ENCODE measurements at regions not wholly inside any gene's neighbourhood (a gene's known extent, or its start where the extent isn't known, plus 50 kb on each side); places are given as distances from the start of the nearest gene placed in this dataset.

DNA sequence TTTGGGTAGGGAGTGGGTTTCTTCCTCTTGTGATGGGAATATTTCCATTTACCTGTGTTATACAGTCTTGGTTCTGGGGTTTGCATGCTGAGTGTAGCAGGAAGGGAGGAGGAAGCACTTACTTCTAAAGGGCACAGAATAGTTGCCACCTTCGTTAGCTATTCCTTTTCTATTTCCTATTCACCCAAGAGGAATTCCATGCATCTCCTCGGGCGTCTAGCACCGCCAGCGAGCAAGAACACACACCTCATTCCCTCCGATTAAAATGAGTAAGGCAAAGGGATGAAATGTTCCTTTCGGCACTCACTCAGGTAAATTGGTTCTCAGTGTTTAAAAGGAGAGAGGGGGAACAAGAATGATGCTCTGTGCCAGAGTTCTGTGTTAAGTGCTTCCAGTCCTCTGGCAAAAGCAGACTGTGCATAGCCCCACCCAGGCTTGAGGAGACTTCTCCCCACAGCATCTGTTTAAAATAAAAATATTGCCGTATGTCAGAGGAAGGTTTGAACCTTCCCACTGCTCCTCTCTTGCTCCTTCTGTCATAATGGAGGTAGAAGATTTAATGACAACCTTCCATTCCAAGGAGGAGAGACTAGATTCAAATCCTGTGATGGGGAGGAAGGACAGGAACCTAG lies 351.4 kb downstream of the PTTG2 start:
- Histone ChIP-seq H3K4me3 (ENCODE audit: insufficient read length, low read depth) (no peak overlapping the region), H3K9ac (ENCODE audit: insufficient read length, low read depth) (no peak overlapping the region), H3K36me3 (ENCODE audit: insufficient read depth, insufficient read length, low read length) (no peaks in the 10 kb centered on the region), H3K9me3 (ENCODE audit: insufficient read depth, low read length) (no peaks in the 10 kb centered on the region), H3K27me3 (ENCODE audit: insufficient read depth, insufficient read length) (no peaks in the 10 kb centered on the region), H3K4me1 (ENCODE audit: insufficient read depth, insufficient read length) (peaks cover 3% of the 10 kb centered on the region)
- TF ChIP-seq YY1 (IDR thresholded peaks at IDR 0.05; ENCODE audit: insufficient read depth, insufficient read length), result no peak
- no peak for TF ChIP-seq ZNF274 (IDR thresholded peaks at IDR 0.05; ENCODE audit: low read depth, low read length)
- no peak for TF ChIP-seq SUZ12 (IDR thresholded peaks at IDR 0.05; ENCODE audit: extremely low read depth, insufficient read depth, insufficient read length)
- no peak for DNase-seq (ENCODE audit: low read depth, low spot score)

- Histone ChIP-seq H3K4me1 (ENCODE audit: insufficient read depth, insufficient read length) (peaks cover 3% of the 10 kb centered on the region), H3K36me3 (ENCODE audit: insufficient read depth, insufficient read length, low read length) (no peaks in the 10 kb centered on the region), H3K9ac (ENCODE audit: insufficient read length, low read depth) (no peak overlapping the region), H3K27me3 (ENCODE audit: insufficient read depth, insufficient read length) (no peaks in the 10 kb centered on the region), H3K4me3 (ENCODE audit: insufficient read length, low read depth) (no peak overlapping the region), H3K9me3 (ENCODE audit: insufficient read depth, low read length) (no peaks in the 10 kb centered on the region)
- DNase-seq (ENCODE audit: low read depth, low spot score), result no peak
- TF ChIP-seq ZNF274 (IDR thresholded peaks at IDR 0.05; ENCODE audit: low read depth, low read length) (no peak), YY1 (IDR thresholded peaks at IDR 0.05; ENCODE audit: insufficient read depth, insufficient read length) (no peak), SUZ12 (IDR thresholded peaks at IDR 0.05; ENCODE audit: extremely low read depth, insufficient read depth, insufficient read length) (no peak)
These were observed 350.8 kb upstream of the KLF3 start for GRCh38 chr4:38313175-38313574.

DNA sequence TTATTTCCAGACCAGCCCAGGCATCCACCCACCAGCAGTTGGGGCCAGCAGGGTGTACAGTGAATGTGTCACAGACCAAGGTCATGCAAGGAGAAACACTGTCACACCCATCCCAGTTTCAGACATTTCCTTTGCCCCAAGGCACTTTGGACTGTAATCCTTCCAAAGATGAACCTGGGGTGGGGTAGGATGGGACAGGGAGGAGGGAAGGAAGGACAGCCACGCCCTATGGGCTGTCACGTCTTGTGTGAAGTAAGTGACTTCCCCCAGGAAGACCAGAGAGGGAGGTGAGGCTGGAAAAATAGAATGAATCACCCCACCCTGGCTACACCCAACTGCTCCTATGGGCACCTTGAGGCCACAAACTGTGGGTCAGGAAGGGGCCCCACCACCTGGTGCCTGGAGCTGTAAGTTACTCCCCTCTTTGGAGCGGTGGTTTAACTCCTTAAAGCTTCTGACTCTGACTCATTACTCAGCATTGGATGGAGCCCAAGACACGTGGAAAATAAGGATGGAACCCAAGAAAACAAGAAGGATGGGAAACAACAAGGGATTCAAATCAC lies 349.9 kb upstream of the KLF3 start:
- no peaks in the 10 kb centered on the region for H3K9me3 ChIP-seq (ENCODE audit: insufficient read depth, low read length)
- no peaks in the 10 kb centered on the region for H3K27me3 ChIP-seq (ENCODE audit: insufficient read depth, insufficient read length)
- DNase-seq (ENCODE audit: low read depth, low spot score), result no peak
- H3K4me3 ChIP-seq (ENCODE audit: insufficient read length, low read depth), result no peak overlapping the region
- H3K9ac ChIP-seq (ENCODE audit: insufficient read length, low read depth), result no peak overlapping the region
- no peaks in the 10 kb centered on the region for H3K36me3 ChIP-seq (ENCODE audit: insufficient read depth, insufficient read length, low read length)
- peaks cover 3% of the 10 kb centered on the region for H3K4me1 ChIP-seq (ENCODE audit: insufficient read depth, insufficient read length)
- TF ChIP-seq YY1 (IDR thresholded peaks at IDR 0.05; ENCODE audit: insufficient read depth, insufficient read length), result no peak
- no peak for TF ChIP-seq ZNF274 (IDR thresholded peaks at IDR 0.05; ENCODE audit: low read depth, low read length)
- TF ChIP-seq SUZ12 (IDR thresholded peaks at IDR 0.05; ENCODE audit: extremely low read depth, insufficient read depth, insufficient read length), result no peak

- no peaks in the 10 kb centered on the region for H3K9me3 ChIP-seq (ENCODE audit: insufficient read depth, low read length)
- DNase-seq (ENCODE audit: low read depth, low spot score), result no peak
- no peaks in the 10 kb centered on the region for H3K36me3 ChIP-seq (ENCODE audit: insufficient read depth, insufficient read length, low read length)
- H3K4me3 ChIP-seq (ENCODE audit: insufficient read length, low read depth), result no peak overlapping the region
- H3K9ac ChIP-seq (ENCODE audit: insufficient read length, low read depth), result no peak overlapping the region
- no peak for TF ChIP-seq YY1 (IDR thresholded peaks at IDR 0.05; ENCODE audit: insufficient read depth, insufficient read length)
- H3K27me3 ChIP-seq (ENCODE audit: insufficient read depth, insufficient read length), result no peaks in the 10 kb centered on the region
- peaks cover 3% of the 10 kb centered on the region for H3K4me1 ChIP-seq (ENCODE audit: insufficient read depth, insufficient read length)
These were observed 349.3 kb upstream of the KLF3 start for GRCh38 chr4:38314663-38315062.

DNA sequence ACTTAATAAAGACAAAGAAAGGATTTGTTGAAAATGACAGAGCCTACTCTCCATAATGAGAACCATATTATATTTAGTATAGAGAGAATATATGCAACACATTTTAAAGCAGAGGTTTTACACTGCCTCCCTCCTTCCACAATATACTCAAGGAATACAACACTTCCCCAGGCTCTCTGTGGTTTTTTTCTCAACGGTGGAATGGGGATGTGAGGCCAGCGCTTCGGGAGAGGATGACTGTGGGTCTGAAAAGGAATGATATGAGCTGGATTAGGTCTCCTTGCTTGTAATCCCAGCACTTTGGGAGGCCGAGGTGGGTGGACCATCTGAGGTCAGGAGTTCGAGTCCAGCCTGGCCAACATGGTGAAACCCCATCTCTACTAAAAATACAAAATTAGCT lies 348.7 kb upstream of the KLF3 start:
- Histone ChIP-seq H3K4me3 (ENCODE audit: insufficient read length, low read depth) (no peak overlapping the region), H3K9ac (ENCODE audit: insufficient read length, low read depth) (no peak overlapping the region), H3K9me3 (ENCODE audit: insufficient read depth, low read length) (no peaks in the 10 kb centered on the region), H3K4me1 (ENCODE audit: insufficient read depth, insufficient read length) (peaks cover 3% of the 10 kb centered on the region), H3K27me3 (ENCODE audit: insufficient read depth, insufficient read length) (no peaks in the 10 kb centered on the region), H3K36me3 (ENCODE audit: insufficient read depth, insufficient read length, low read length) (no peaks in the 10 kb centered on the region)
- TF ChIP-seq SUZ12 (IDR thresholded peaks at IDR 0.05; ENCODE audit: extremely low read depth, insufficient read depth, insufficient read length) (no peak), YY1 (IDR thresholded peaks at IDR 0.05; ENCODE audit: insufficient read depth, insufficient read length) (no peak), ZNF274 (IDR thresholded peaks at IDR 0.05; ENCODE audit: low read depth, low read length) (no peak)
- no peak for DNase-seq (ENCODE audit: low read depth, low spot score)

DNA sequence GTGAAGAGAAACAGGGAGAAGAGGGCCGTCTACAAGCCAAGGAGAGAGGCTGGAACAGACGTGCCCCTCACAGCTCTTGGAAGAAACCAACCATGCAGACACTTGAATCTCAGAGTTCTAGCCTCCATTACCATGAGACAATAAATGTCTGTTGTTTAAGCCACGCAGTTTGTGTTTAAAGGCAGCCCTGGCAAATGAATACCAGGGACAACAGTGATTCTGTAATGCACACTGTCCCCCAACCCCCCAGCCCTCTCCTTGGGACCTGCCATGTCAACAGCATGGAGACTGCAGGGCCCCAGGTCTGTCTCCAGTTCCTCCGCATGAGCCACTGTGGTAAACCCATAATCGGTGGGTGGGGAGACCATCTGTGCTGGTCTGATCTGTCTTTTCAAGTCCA lies 348.0 kb upstream of the KLF3 start:
- H3K4me3 ChIP-seq (ENCODE audit: insufficient read length, low read depth), result no peak overlapping the region
- no peak overlapping the region for H3K9ac ChIP-seq (ENCODE audit: insufficient read length, low read depth)
- H3K27me3 ChIP-seq (ENCODE audit: insufficient read depth, insufficient read length), result no peaks in the 10 kb centered on the region
- no peaks in the 10 kb centered on the region for H3K36me3 ChIP-seq (ENCODE audit: insufficient read depth, insufficient read length, low read length)
- H3K9me3 ChIP-seq (ENCODE audit: insufficient read depth, low read length), result no peaks in the 10 kb centered on the region
- DNase-seq (ENCODE audit: low read depth, low spot score), result no peak
- TF ChIP-seq SUZ12 (IDR thresholded peaks at IDR 0.05; ENCODE audit: extremely low read depth, insufficient read depth, insufficient read length) (no peak), YY1 (IDR thresholded peaks at IDR 0.05; ENCODE audit: insufficient read depth, insufficient read length) (no peak), ZNF274 (IDR thresholded peaks at IDR 0.05; ENCODE audit: low read depth, low read length) (no peak)
- no peaks in the 10 kb centered on the region for H3K4me1 ChIP-seq (ENCODE audit: insufficient read depth, insufficient read length)

DNA sequence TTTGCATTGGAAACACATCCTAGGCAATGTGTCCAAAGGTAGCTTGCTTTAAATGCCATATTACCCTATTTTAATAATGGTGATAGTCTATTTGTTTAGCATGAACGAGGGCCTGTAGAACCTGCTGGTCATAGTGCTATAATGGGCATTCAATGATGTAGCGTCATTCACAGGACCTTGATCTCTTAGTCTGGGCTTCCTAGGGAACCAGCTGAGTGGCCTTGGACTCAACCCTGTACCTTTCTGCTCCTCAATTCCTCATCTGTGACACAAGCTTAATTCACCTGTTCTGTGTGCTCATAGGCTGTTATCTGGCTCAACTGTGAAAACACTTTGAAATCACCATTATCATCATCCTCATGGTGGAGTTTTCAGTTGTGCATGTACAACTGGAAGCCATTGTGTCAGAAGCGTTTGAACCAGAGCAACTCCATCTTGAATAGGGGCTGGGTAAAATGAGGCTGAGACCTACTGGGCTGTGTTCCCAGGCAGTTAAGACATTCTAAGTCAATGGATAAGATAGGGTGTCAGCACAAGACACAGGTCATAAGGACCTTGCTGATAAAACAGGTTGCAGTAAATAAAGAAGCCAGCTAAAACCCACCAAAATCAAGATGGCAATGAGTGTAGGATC lies 346.8 kb upstream of the KLF3 start:
- no peak overlapping the region for H3K9ac ChIP-seq (ENCODE audit: insufficient read length, low read depth)
- DNase-seq (ENCODE audit: low read depth, low spot score), result no peak
- TF ChIP-seq SUZ12 (IDR thresholded peaks at IDR 0.05; ENCODE audit: extremely low read depth, insufficient read depth, insufficient read length), result no peak
- TF ChIP-seq YY1 (IDR thresholded peaks at IDR 0.05; ENCODE audit: insufficient read depth, insufficient read length), result no peak
- TF ChIP-seq ZNF274 (IDR thresholded peaks at IDR 0.05; ENCODE audit: low read depth, low read length), result no peak
- H3K9me3 ChIP-seq (ENCODE audit: insufficient read depth, low read length), result no peaks in the 10 kb centered on the region
- no peak overlapping the region for H3K4me3 ChIP-seq (ENCODE audit: insufficient read length, low read depth)
- H3K27me3 ChIP-seq (ENCODE audit: insufficient read depth, insufficient read length), result no peaks in the 10 kb centered on the region
- no peaks in the 10 kb centered on the region for H3K4me1 ChIP-seq (ENCODE audit: insufficient read depth, insufficient read length)
- no peaks in the 10 kb centered on the region for H3K36me3 ChIP-seq (ENCODE audit: insufficient read depth, insufficient read length, low read length)
